Activated CD4-positive, CD25-positive, alpha-beta regulatory T cell (primary cell): ENCODE measurements at regions not wholly inside any gene's neighbourhood (a gene's known extent, or its start where the extent isn't known, plus 50 kb on each side); places are given as distances from the start of the nearest gene placed in this dataset.

Experiments
- DNase-seq, 4 experiments: peaks; one replicate each; lab custom pipeline; 2025; lab: John Stamatoyannopoulos, UW

DNA sequence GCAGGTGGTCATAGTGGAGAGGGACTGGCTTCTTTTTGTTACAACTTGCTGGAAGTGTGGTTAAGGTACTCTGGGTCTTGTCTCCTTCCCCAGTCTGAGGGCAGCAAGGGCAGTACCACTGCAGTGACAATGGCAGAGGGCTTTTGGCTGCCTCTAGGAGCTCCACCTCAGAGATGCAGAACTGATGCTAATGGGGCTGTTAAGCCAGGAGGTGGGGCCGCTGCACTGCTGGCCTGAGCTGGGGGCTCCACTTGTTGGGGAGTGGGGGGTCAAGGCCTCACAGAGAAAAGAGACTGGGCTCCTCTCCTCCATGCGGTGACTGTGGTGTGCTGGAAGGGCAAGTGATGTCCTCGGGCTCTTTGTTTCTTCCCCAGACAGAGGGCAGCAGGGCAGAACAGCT, 135.7 kb downstream of the DSEL start:
- DNase-seq: no peak

GRCh38 chr18:67379981-67380380, 136.5 kb downstream of the DSEL start:
- no peak for DNase-seq

GRCh38 chr18:67376372-67376771, 140.1 kb downstream of the DSEL start:
- no peak for DNase-seq

DNA sequence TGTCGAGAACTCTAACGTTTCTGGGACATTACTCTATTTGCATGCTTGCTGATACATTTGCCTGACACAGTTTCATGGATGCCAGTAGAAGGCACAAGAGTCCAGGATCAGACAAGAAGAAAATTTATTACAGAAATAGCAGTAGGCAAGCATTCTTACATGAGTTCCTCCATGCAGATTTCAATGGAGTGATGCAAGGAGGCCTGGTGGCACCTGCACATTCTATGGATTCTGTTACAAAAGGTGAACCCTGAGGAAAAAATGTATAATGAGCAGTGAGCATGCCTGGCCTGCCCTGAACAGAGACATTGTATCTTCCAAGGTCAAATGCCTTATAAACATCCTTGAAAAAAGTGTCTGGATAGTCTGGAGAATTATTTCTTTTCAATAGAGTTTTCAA, 142.9 kb downstream of the DSEL start:
- DNase-seq: no peak

DNA sequence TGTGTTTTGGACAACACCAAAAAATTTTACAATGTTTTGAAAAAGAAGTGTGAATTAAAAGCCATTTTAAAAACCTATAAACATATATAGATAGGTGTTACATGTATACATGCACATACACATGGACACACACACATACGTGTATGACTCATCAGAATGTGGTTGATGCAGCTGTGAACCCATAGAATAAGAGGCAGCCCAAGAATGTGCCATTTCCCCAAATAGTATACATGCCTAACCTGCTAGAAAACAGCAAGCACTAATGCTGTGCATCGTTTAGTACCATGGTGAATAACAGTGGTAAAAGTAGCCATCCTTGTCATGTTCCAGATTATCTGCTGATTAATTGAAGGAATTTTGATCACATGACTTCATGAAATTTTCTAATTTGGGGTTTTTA, 149.0 kb downstream of the DSEL start:
- no peak for DNase-seq

DNA sequence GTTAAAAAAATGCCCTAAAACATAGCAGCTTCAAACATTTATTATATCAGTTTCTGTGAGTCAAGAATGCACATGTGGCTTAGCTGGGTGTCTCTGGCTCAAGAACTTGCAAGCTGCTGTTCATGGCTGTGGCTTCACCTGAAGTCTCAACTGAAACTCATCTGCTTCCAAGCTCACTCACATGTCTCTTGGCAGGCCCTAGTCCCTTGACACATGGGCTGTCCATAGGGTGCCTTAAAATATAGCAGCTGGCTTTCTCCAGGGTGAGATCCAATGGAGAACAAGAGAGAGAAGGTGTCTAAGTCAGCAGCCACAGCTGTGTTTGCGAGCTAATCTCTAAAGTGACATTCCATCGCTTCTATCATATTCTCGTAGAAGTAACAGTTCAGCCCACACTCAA, 152.8 kb downstream of the DSEL start:
- no peak for DNase-seq

- no peak for DNase-seq
Observed at GRCh38 chr18:67362906-67363305, 153.6 kb downstream of the DSEL start.

- DNase-seq: no peak
Observed at GRCh38 chr18:67359873-67360838, 156.4 kb downstream of the DSEL start.

DNA sequence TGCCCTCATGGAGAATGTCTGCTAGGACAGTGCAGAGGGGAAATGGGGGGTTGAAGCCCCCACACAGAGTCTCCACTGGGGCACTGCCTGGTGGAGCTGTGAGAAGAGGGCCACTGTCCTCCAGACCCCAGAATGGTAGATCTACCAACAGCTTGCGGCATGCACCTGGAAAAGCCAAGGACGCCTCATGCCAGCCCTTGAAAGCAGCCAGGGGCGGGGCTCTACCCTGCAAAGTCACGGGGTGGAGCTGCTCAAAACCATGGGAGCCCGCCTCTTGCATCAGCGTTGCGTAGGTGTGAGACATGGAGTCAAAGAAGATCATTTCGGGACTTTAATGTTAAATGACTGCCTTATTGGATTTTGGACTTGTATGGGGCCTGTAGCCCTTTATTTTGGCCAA, 157.6 kb downstream of the DSEL start:
- no peak for DNase-seq

DNA sequence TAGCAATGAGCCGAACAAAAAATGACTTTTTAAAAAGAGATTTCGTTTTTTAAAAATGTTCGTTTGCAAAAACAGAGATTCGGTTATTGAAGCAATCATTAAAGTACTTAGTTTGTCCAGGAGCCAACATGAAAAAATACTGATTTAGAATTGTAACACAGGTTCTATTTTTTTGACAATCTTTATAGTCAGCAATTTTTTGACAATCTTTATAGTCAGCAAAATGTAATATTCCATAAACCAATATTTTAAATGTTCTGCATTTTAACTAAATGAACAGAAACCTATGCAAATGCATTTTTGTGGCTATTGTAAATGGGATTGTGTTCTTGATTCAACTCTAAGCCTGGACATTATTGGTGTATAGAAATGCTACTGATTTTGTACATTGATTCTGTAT, 161.8 kb downstream of the DSEL start:
- no peak for DNase-seq

GRCh38 chr18:67354091-67354490, 162.4 kb downstream of the DSEL start:
- no peak for DNase-seq

DNA sequence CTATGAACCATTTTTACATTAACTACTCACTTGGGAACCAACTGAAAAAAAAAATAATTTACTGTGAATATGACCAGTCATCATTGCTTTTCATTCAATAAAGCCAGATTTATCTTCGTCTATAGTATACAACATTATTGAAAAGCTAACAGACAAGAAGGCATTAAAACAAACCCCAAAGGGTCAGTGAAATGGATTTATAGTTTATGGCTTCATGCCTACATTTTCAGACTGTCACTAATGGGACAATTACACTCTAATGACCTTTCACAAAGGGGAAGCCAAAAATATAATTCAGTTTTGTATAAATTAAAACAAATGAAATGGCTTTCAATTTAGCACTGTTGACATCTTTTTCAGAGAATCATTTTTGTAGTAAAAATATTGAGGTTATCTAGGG, 169.1 kb downstream of the DSEL start:
- DNase-seq: no peak

DNA sequence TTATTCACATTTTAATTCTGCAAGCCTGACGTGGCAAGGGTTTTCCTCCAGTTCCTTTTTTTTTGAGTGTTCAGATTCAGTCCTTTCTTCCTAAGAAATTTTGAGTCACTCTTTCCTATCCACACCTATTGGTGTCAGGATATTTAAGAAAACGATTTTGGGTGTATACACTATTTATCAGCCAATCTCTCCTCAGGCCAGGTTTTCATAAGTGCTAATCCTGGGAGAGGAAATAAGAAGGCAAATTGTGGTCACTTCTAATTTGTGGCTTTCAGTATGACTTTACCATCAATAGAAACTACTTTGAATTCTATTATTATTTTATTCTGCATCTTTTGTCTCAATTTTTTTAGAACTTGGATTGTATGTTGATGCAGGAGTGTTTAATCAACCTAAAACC, 174.4 kb downstream of the DSEL start:
- no peak for DNase-seq

GRCh38 chr18:67337696-67338095, 178.8 kb downstream of the DSEL start:
- no peak for DNase-seq

DNA sequence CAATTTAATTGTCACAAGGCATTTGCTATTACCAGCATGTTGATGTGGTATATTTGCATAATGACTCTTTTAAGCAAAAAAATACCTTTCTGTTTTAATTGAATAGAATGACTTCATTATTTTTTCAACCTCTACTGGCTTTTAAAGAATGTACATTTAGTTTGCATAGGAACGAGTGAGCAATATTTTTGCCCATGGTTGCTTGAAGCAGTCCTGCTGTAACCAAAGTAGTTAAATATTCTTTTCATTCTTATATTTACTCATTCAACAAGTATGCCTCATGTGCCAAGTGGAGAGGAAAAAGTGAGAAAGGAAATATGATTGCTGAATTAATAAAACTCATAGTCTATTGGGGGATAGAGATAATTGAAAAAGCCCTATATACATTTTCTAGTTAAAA, 184.7 kb downstream of the DSEL start:
- DNase-seq: no peak

GRCh38 chr18:67319109-67319508, 197.4 kb downstream of the DSEL start:
- DNase-seq: no peak

DNA sequence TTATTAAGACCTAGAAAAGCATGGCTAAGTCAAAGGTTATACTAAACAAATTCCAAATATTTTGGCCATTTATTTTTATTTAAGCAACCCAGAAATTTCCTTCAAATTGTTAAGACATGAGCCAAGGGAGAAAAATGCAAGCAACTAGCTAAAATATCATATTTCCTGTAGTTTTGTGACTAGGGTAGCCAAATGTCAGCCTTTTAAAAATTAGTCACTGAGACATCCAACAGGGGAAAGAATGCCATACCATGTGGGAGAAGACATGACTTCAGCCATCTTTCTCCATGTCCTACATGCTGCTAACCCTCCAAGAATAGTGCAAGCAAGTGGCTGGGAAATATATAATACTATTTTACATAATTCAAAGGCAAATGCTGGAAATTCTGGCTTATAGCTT, 197.9 kb downstream of the DSEL start:
- DNase-seq: no peak

DNA sequence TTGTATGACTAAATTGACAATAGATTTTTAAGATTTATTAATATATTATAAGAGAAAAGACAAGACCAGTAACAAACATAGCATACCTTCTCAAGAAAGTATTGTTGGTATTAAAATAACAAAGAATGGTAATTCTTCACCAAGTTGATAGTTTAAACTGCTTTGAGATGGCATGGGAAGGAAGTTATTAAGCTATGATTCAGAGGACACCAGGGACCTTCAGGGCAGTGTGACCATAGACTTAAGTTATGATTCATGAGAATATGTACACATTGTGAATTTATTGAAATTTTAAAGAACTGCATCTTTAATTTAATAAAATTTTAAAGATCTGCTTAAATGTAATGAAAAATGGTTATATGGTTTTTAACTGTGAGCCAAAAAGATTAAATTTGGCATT, 205.7 kb downstream of the DSEL start:
- no peak for DNase-seq

GRCh38 chr18:67308819-67309218, 207.7 kb downstream of the DSEL start:
- DNase-seq: no peak

DNA sequence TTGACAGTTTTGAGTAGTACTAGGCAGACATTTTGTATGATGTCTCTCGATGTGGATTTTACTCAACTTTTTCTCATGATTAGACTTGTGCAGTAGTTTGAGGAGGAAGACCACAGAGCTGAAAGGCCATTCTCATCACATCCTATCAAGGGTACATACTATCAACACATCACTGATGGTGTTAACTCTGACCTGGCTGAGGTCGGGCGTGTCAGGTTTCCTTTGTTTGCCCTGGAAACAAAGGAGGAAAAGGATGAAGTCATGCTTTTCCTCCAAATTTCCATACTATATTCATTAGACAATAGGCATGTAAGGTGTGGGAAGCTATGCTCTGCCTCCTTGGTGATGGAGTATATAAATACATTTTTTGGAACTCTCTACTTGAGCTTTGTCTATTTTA, 211.1 kb downstream of the DSEL start:
- no peak for DNase-seq

DNA sequence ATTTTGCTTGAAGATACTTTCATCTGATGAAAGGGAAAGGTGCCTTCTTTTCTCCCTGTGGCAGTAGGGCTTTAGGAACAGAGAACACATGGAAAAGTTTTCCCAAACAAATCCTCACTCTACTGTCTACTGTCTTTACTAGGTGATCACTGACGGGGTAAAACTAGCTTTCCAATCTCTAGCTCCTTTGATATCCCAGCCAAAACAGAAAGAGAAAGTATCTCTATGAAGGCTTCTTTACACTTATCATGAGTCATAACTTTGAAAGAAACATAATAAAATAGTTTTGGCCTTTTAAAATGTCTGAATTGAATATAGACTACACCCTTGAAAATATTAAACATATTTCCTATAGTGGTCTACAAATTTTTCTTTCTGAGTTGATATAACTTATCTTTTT, 214.5 kb downstream of the DSEL start:
- DNase-seq: no peak

DNA sequence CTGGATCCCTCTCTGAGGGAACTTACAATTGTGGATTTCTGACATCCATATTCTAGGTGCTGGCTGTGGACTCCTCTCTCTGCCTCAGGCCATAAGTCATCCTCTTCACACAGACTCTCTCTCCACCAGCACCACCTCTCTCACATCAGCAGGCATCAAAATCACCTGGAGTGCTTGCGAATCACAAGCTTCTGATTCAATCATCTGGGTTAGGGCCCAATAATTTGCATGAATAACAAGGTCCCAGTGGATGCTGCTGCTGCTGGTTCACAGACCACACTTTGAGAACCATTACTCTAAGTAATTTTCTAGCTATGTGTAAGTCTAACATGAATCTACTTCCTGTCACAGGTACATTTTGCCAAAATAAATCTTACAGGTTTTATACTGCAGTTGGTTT, 214.9 kb downstream of the DSEL start:
- no peak for DNase-seq

- DNase-seq: no peak
Observed at GRCh38 chr18:67300498-67300897, 216.0 kb downstream of the DSEL start.

- no peak for DNase-seq
Observed at GRCh38 chr18:67292814-67293213, 223.7 kb downstream of the DSEL start.
